BE2C (cell line): ENCODE measurements at regions not wholly inside any gene's neighbourhood (a gene's known extent, or its start where the extent isn't known, plus 50 kb on each side); places are given as distances from the start of the nearest gene placed in this dataset.
A peak's percentile ranks its signal among the peaks of the same experiment; 100 is the strongest.

Experiments used
- DNase-seq: peaks from one replicate; pipeline ENCODE4 v3.0.0-alpha.2; 2020
- H3K27me3 ChIP-seq: fragments of 250-450 bp; sonication (Bioruptor Pico); 2 replicates; pipeline ENCODE4 v1.5.1; 2020; ENCODE audit warnings: mild to moderate bottlenecking
- H3K36me3 ChIP-seq: fragments of 250-450 bp; sonication (Bioruptor Pico); 2 replicates; pipeline ENCODE4 v1.5.1; 2020; ENCODE audit warnings: mild to moderate bottlenecking
- H3K4me1 ChIP-seq: fragments of 250-450 bp; sonication (Bioruptor Pico); 2 replicates; pipeline ENCODE4 v1.5.1; 2020
- H3K4me3 ChIP-seq: 2 replicates; pipeline ENCODE4 v1.5.1; 2011; ENCODE audit warnings: low read depth, low read length
- H3K9me3 ChIP-seq: fragments of 250-450 bp; sonication (Bioruptor Pico); 2 replicates; pipeline ENCODE4 v1.5.1; 2020
- TF ChIP-seq, protein P1 (sequence below): IDR thresholded peaks from 2 replicates; pipeline ENCODE4 v1.5.1; 2012; ENCODE audit warnings: mild to moderate bottlenecking, low read depth, low read length

DNA sequence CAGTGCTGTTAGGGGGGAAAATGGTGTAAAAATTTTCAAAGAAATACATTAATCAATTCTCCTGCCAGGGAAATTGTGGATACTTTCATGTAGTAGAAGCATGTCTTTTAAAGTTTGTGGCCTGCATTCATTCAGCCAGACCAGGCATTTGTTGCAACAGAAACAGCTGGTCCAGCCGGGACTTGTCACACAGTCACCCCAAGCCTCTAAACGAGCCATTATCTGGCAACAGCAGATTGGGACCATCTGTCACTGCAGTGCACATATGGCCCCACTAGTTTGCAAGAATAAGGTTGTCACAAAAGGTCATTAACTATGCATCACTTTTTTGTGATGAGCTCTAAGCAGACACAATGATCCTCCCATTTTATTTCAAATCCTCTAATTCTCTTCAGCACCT lies 193.9 kb downstream of the PHLDA1 start:
- no peaks in the 10 kb centered on the region for H3K36me3 ChIP-seq
- TF ChIP-seq, protein P1, sequence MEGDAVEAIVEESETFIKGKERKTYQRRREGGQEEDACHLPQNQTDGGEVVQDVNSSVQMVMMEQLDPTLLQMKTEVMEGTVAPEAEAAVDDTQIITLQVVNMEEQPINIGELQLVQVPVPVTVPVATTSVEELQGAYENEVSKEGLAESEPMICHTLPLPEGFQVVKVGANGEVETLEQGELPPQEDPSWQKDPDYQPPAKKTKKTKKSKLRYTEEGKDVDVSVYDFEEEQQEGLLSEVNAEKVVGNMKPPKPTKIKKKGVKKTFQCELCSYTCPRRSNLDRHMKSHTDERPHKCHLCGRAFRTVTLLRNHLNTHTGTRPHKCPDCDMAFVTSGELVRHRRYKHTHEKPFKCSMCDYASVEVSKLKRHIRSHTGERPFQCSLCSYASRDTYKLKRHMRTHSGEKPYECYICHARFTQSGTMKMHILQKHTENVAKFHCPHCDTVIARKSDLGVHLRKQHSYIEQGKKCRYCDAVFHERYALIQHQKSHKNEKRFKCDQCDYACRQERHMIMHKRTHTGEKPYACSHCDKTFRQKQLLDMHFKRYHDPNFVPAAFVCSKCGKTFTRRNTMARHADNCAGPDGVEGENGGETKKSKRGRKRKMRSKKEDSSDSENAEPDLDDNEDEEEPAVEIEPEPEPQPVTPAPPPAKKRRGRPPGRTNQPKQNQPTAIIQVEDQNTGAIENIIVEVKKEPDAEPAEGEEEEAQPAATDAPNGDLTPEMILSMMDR: no peak
- DNase-seq: peak; percentile 58
- no peaks in the 10 kb centered on the region for H3K9me3 ChIP-seq
- no peaks in the 10 kb centered on the region for H3K27me3 ChIP-seq
- peaks cover 32% of the 10 kb centered on the region for H3K4me1 ChIP-seq
- H3K4me3 ChIP-seq: no peak overlapping the region

DNA sequence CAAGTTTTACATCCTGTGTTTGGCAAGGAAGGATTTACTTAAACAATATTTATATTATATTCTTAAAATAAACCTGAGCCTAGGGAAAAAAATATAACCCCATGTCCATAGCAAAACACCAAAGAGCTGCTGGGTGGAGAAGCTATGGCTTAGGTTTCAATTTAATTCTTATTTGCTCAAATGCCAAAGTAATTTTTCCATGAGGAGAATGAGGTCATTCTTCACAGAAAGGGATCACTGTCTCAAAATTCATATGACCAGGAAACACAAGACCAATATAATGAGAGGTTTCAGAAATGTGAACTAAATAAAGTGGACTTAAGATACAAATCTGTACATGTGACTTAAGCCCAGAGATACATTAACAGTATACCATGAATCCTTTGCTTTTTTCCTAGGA lies 195.0 kb downstream of the PHLDA1 start:
- TF ChIP-seq, protein P1: no peak
- H3K27me3 ChIP-seq: no peaks in the 10 kb centered on the region
- no peak overlapping the region for H3K4me3 ChIP-seq
- no peak for DNase-seq
- H3K9me3 ChIP-seq: no peaks in the 10 kb centered on the region
- no peaks in the 10 kb centered on the region for H3K36me3 ChIP-seq
- peaks cover 31% of the 10 kb centered on the region for H3K4me1 ChIP-seq

DNA sequence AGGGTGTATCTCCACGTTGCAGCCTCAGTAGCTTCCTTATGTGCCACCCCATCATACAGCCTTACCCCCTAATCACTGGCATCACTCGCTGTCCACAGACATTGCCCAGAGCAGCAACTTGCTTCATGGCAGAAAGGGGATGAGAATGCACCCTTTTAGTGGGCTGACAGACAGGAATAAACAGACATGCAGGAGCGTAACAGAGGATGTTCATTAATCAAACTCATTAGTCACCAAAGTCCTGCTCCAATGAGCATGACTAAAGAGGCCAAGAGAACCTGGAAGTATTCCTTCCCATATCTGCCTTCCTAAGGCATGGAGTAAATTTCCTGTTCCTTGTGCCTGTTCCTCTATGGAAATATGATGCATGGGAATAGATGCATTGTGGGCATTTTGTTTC lies 197.0 kb downstream of the PHLDA1 start:
- DNase-seq: peak; percentile 35
- Histone ChIP-seq H3K4me1 (peaks cover 33% of the 10 kb centered on the region), H3K9me3 (no peaks in the 10 kb centered on the region), H3K36me3 (no peaks in the 10 kb centered on the region), H3K4me3 (no peak overlapping the region), H3K27me3 (no peaks in the 10 kb centered on the region)
- TF ChIP-seq, protein P1: no peak

DNA sequence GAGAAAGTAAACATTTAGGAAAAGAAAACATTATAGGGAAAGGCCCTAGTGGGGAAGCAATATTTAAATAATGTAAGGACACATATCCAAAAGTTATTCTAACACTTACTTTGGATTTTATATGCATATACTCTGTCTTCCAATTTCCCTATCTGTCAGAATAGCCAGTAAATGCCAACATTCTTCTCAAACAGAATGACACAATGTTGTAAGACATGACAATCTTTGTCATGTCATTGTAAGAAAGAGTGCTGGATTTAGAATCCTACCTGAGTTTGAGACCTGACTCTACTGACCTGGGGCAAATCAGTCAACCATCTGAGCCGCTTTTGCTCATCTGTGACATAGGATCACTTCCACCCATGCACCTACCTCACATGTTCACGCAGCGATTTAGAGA lies 198.3 kb downstream of the PHLDA1 start:
- H3K4me3 ChIP-seq: no peak overlapping the region
- TF ChIP-seq, protein P1: no peak
- peaks cover 4% of the 10 kb centered on the region; the same call in 1 of the 2 replicates for H3K9me3 ChIP-seq
- no peak for DNase-seq
- H3K4me1 ChIP-seq: peaks cover 33% of the 10 kb centered on the region
- no peaks in the 10 kb centered on the region for H3K27me3 ChIP-seq
- H3K36me3 ChIP-seq: no peaks in the 10 kb centered on the region

DNA sequence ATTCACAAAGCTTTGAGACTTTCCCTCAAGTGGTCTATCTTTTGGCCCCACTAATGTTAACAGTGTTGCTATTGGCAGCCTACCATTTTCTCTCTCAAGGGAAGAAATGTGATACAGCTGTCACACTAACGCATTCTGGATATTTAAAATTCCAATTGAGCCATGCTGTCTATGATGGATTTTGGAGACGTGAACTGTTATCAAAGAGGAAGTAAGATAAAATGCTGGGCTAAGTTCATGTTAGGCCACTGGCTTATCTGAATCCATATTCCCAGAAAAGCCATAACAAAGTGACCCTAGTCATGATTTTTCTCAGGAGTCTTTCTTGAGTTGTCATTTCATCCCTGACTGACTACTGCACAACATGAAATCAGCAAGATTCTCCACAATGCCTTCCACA lies 200.2 kb downstream of the PHLDA1 start:
- TF ChIP-seq, protein P1: no peak
- no peaks in the 10 kb centered on the region for H3K27me3 ChIP-seq
- no peak for DNase-seq

DNA sequence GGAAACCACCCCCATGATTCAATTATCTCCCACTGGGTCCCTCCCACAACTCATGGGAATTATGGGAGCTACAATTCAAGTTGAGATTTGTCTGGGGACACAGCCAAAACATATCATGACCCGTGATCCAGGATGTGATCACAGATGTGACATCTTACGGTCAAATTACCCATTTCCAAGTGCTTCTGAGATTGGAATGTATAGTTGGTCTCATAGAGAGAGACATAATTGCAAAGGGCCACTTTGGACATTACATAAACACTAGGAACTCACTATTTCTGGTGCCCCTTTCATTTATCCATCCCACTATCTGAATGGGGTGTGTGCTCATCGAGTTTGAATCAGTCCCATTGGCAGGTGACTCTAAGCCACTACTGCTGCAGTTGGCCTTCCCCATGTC lies 204.5 kb downstream of the PHLDA1 start:
- H3K9me3 ChIP-seq: peaks cover 4% of the 10 kb centered on the region; the same call in 1 of the 2 replicates
- no peaks in the 10 kb centered on the region for H3K36me3 ChIP-seq
- no peak for DNase-seq
- H3K4me1 ChIP-seq: peaks cover 9% of the 10 kb centered on the region
- TF ChIP-seq, protein P1: no peak
- no peak overlapping the region for H3K4me3 ChIP-seq
- H3K27me3 ChIP-seq: no peaks in the 10 kb centered on the region

More for the DNA sequence above, 200.2 kb downstream of the PHLDA1 start:
- Histone ChIP-seq H3K36me3 (no peaks in the 10 kb centered on the region), H3K4me1 (peaks cover 28% of the 10 kb centered on the region), H3K9me3 (peaks cover 4% of the 10 kb centered on the region; the same call in 1 of the 2 replicates), H3K4me3 (no peak overlapping the region)
